ENCODE measurements at regions not wholly inside any gene's neighbourhood (a gene's known extent, or its start where the extent isn't known, plus 50 kb on each side); places are given as distances from the start of the nearest gene placed in this dataset.

- DNase-seq (ENCODE audit: low read depth in 2 of 2) = no peak
Measured at GRCh38 chr18:39692367-39693015, 2126.9 kb upstream of the CELF4 start.

DNA sequence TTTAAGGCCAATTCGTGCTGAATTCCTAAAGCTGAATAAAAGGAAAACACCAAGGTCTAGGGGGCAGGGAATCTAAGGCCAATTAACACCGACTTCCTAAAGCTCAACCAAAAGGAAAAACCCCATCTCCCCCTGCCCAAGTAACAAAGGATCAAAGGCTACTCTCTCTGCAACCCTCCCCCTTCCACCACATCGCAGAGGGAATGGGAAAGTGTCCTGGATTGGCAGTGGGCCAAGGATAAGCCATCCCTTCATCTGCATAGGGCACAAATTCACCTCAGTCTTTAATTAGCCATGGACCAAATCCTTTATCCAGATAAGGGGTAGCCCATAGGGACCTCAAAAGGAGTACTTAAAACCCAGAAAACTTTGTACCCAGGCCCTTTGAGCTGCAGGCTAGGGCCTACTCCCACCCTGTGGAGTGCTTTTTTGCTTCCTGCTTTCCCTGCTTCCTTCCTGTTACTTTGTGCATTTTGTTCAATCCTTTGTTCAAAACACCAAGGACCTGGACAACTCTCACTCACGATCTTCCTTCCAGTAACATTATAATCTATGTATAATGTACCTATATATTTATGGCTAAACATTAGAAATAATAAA is 2119.8 kb upstream of the CELF4 start:
- DNase-seq (ENCODE audit: low read depth in 2 of 2) = no peak

- DNase-seq (ENCODE audit: low read depth in 2 of 2) = no peak
Measured at GRCh38 chr18:39681061-39681460, 2115.5 kb upstream of the CELF4 start.

DNA sequence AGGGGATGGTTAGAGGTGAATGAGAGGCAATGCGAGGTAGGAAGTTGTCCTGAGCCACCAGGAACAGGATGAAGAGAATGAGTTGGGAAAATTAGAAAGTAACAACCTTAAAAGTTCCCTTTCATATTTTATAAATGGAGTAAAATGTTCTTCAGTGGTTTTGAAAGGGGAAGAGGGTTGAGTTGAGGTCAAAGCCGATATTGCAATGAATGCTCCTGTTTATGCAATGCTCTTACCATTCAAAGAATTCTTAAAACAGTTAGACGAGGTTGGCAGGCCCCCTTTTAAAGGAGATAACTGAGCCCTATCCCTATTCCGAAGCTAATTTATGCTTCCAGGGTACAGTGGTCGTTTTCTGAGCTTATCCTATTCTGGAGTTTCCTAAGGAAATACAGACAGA is 2110.3 kb upstream of the CELF4 start:
- no peak for DNase-seq (ENCODE audit: low read depth in 2 of 2)

DNA sequence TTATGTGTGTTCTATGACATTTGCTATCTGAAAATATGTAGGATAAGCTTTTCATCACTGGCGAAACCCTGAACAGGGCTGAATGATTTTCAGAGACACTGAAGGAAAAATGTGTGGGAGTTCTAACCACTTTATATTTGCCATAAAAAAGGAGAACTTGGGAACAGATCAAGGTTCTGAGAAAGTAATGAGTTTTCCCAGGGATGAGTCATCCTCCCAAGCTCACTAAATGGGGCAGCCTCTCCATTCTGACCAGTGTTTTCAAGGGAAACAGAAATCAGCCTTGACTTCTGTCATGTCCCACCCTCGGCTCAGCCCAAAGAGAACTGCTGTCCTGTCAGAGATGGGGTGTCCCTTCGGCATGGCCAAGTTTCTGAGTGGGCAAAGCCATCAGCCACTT is 2109.8 kb upstream of the CELF4 start:
- DNase-seq (ENCODE audit: low read depth in 2 of 2) = no peak

DNA sequence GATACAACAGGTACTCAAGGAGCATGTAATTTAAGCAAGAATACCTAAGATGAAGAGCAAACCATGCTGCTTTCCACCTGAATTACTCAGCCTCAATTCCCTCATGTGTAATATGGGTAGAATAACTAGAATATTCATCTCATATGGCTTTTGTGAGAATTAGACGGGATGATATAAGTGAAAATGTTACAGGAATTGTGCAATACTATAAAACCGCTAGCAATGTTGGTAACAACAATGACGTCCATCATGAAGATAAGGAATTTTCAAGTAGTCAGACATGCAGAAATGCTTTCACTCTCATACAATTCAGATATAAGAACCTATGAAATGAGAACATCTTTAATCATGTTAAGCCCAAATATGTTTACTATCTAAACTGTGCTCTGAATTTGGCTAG is 2106.6 kb upstream of the CELF4 start:
- DNase-seq (ENCODE audit: low read depth in 2 of 2) = no peak

DNA sequence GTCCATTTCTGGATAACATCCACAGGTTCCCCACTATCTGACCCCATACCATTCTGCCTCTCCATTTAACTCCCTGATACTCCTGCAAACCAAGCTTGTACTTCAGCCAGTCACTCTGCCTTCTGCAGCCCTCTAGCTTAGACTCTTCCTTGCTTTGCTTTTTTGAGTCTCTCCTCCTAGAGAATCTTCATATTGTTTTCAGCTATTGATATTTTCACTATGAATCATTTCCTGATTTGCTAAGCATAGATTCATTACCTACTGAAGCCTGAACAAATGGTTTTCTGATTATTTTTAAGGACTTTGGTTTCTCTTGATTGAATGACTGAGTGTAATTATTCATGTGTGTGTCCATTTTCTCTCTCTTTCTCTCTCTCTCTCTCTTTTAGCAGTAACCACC is 2102.3 kb upstream of the CELF4 start:
- no peak for DNase-seq (ENCODE audit: low read depth in 2 of 2)

DNA sequence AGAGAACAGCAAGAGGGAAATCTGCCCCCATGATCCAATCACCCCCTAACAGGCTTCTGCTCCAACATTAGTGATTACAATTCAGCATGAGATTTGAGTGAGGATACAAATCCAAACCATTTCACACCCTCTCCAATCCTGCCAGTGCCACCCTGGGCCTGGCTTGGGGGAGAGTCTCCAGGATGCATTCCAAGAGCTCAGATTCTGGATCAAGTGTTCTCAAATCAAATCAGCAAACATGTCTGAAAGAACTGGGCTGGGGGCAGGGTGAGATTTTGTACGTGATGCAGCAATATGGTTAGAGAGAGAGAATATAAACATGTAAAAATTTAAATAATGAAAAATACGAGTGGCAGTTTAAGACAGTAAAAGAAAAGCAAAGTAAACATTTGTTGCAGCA is 2100.9 kb upstream of the CELF4 start:
- DNase-seq (ENCODE audit: low read depth in 2 of 2) = no peak

DNA sequence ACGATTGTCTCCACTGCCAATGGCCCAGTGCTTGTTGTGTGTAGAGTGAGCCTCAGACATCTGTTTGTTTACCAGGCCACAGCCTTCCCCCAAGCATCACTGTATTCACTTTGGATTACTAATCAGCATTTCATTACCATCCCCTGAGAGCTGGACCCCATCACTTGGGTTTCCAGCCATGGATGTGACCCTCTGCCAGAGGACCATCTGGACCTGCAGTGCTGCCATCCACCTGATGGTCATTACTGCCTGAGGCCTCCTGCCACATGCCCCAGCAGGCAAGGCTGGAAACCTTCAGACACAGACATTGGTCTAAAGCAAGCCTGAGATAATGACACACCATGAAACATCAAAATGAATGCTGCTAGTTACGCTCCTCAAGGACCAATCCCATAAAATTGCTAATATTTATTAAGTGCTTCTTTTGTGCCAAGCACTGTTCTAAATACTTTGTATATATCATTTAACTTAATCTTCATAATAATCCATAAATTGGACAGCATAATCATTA is 2096.3 kb upstream of the CELF4 start:
- no peak for DNase-seq (ENCODE audit: low read depth in 2 of 2)

DNA sequence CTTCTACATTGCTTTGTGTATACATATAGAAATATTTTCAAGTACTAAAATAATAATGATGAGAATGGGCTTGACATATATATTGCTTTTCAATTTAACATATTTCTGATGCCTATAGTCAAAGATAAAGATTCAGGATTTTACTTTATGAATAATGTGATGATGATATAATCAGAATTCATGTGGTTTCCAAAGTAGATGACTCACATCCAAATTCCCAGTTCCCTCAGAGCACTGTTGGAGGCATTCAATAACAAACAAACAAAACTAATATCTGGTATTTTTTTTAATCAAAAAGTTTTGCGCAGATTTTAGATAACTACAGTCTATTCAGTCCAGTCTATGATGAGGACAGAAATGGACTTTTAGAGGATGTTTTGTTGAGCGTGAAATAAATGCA is 2094.5 kb upstream of the CELF4 start:
- no peak for DNase-seq (ENCODE audit: low read depth in 2 of 2)

DNA sequence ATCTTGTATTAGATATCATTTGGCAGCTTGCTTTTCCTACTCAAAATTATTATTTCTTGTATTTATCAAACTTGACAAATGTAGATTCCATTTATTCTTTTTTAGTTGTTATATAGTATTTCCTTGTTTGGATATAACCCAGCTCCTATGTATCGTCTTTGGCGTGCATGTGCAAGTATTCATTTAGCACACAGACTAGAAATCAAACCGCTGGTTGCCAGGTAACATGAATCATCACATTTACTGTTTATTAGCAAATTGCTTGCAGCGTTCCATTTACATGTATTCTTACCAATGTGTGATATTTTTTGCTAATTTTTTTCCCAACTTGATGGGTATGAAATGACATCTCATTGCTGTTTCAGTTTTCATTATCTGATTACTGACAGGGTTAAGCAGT is 2089.7 kb upstream of the CELF4 start:
- no peak for DNase-seq (ENCODE audit: low read depth in 2 of 2)

DNA sequence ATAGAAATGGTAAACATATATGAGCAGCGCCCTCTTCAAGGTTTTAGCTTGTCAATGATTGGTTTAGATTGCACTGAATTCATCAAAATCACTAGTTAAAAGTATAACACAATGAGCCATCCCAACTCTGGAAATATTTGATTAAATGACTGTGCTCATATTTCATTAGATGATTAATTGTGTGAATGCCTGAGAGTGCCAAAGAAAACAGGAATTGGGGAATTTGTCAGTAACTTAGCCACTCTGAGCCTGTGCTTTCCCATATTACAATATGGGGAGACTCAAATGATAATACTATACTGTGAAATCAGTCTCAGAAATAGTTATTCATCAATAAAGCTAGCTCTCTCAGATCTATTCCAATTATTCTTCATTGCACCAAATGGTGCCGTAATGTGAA is 2087.6 kb upstream of the CELF4 start:
- DNase-seq (ENCODE audit: low read depth in 2 of 2) = no peak

DNA sequence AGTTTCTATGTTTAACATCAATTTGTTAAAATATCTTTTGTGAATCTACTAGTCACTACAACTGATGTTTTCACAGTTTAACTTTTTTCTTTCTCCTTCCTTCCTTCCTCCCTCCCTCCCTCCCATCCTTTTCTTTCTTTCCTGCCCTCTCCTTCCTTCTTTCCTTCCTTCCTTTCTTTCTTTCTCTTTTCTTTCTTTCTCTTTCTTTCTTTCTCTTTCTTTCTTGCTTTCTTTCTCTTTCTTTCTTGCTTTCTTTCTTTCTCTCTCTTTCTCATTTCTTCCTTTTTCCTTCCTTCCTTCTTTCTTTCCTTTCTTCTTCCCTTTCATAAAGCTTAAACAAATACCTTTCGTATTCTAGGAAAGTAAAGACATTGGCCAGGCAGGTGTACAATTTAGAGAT is 2083.0 kb upstream of the CELF4 start:
- no peak for DNase-seq (ENCODE audit: low read depth in 2 of 2)

GRCh38 chr18:39647627-39648534 is 2082.3 kb upstream of the CELF4 start:
- no peak for DNase-seq (ENCODE audit: low read depth in 2 of 2)

GRCh38 chr18:39638224-39638623 is 2072.6 kb upstream of the CELF4 start:
- no peak for DNase-seq (ENCODE audit: low read depth in 2 of 2)

- DNase-seq (ENCODE audit: low read depth in 2 of 2) = no peak
Measured at GRCh38 chr18:39636931-39637330, 2071.3 kb upstream of the CELF4 start.

GRCh38 chr18:39635966-39636365 is 2070.4 kb upstream of the CELF4 start:
- DNase-seq (ENCODE audit: low read depth in 2 of 2) = no peak

DNA sequence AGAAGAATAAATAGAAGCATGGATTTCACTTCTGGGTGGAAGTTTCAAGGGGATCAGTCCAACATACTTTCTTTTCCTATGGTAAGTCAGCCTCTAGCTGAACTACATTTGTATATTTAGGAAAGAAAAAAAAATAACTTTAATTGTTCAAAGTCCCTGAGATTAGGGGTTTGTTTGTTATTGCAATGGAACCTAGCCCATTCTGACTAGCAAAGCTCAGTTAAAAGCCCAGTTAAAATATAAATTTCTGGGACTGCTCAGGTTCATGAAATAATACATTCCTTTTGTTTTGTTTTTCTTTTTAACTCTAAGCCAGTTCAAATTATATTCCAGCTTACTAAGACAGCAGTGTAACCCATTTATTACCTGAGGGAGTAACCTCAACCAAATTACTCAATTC is 2069.6 kb upstream of the CELF4 start:
- DNase-seq (ENCODE audit: low read depth in 2 of 2) = no peak

- no peak for DNase-seq (ENCODE audit: low read depth in 2 of 2)
Measured at GRCh38 chr18:39627936-39628335, 2062.3 kb upstream of the CELF4 start.

DNA sequence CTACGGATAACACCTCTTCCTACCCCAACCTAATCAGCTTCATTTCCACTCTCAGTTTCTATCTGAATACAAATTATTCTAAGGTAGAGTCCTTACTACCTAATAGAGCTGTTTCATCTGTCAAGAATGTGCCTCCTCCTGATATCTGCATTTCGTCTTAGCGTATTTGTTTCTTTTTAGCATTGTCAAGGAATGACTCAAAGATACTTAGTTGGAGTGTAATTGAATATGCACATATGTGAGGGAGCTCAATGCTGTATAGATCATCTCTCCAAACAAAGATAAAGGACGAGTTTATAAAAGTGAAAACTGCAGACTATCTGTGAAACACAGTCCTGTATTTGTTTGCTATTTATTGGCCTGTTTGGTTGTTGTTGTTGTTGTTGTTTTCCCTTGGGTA is 2059.4 kb upstream of the CELF4 start:
- no peak for DNase-seq (ENCODE audit: low read depth in 2 of 2)

- DNase-seq (ENCODE audit: low read depth in 2 of 2) = no peak
Measured at GRCh38 chr18:39622431-39622830, 2056.8 kb upstream of the CELF4 start.

DNA sequence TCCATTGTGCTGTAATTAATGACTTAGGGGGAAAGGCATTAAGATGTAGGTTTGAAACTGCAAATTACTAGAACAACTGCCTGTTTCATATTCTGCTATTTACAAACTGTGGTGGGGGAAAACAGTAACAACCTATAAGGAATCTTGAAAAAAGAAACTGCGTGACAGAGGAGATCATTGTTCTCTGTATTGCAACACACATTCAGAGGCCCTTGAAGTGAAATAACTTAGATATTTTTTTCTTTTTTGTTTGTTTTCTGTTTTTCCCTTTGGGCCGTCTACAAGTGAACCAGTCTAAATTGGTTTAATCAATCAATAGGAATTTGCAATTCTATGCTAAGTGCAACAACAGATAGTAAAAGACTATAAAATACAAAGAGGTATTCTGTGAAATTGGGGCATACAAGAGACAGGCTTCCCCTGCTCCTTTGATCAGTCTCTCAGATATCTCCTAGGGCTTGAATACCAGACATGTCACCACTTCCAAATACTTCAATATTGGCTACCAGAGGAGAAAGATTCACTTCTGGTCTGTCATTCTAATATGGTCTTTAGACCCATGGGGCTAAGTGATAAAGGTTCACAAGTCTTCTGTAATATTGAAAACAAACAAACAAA is 2055.1 kb upstream of the CELF4 start:
- DNase-seq (ENCODE audit: low read depth in 2 of 2) = no peak

Data from stimulated activated CD4-positive, alpha-beta T cell treated with anti-CD3 and anti-CD28 coated beads, Interleukin-4, amount 100 ng/mL, for 48 hours (primary cell).